Breast epithelium (tissue), 3 donors: ENCODE measurements at regions not wholly inside any gene's neighbourhood (a gene's known extent, or its start where the extent isn't known, plus 50 kb on each side); places are given as distances from the start of the nearest gene placed in this dataset.

Experiments
- POLR2A ChIP-seq: fragments of 450-650 bp; IDR thresholded peaks from one replicate; pipeline ENCODE4 v1.6.1; 2016; ENCODE audit warnings: antibody characterized with exemption, mild to moderate bottlenecking, moderate library complexity
- TF ChIP-seq, protein P1 (sequence below), 3 donors: fragments of 450-650 bp; IDR thresholded peaks; one replicate each; pipeline ENCODE4 v1.5.1; 2016 to 2017; ENCODE audit warnings: antibody characterized with exemption in 3 of 3, mild to moderate bottlenecking in 3 of 3, moderate library complexity in 3 of 3

- no peak for TF ChIP-seq POLR2A
- TF ChIP-seq, protein P1, sequence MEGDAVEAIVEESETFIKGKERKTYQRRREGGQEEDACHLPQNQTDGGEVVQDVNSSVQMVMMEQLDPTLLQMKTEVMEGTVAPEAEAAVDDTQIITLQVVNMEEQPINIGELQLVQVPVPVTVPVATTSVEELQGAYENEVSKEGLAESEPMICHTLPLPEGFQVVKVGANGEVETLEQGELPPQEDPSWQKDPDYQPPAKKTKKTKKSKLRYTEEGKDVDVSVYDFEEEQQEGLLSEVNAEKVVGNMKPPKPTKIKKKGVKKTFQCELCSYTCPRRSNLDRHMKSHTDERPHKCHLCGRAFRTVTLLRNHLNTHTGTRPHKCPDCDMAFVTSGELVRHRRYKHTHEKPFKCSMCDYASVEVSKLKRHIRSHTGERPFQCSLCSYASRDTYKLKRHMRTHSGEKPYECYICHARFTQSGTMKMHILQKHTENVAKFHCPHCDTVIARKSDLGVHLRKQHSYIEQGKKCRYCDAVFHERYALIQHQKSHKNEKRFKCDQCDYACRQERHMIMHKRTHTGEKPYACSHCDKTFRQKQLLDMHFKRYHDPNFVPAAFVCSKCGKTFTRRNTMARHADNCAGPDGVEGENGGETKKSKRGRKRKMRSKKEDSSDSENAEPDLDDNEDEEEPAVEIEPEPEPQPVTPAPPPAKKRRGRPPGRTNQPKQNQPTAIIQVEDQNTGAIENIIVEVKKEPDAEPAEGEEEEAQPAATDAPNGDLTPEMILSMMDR (IDR thresholded peaks at IDR 0.05), result no peak
Measured at GRCh38 chr4:158999166-158999682, 103.7 kb upstream of the RAPGEF2 start.
